HepG2 (cell line): ENCODE measurements at regions not wholly inside any gene's neighbourhood (a gene's known extent, or its start where the extent isn't known, plus 50 kb on each side); places are given as distances from the start of the nearest gene placed in this dataset.

Source experiments
- ATAC-seq: fragments of 200-7000 bp; cut with Tn5 transposase; 3 replicates; pipeline ENCODE4 v1.9.1; 2020; ENCODE audit warnings: mild to moderate bottlenecking, moderate library complexity
- BruUV-seq: library from RNA; stranded (reverse); fragments of 400-500 nt; replicated peaks from 2 replicates; lab custom pipeline; 2021; lab: Mats Ljungman, UMichigan
- CTCF ChIA-PET: fragments of 300-600 bp; formaldehyde crosslinking; extraction: SDS; loops from one replicate; lab custom pipeline; 2021; ENCODE audit warnings: low total read pairs, inconsistent platforms, low intra/inter-chr PET ratio; lab: Yijun Ruan, JAX
- POLR2A ChIA-PET: fragments of 350-600 bp; sonication (Branson Sonifier 250); formaldehyde crosslinking; loops from one replicate; lab custom pipeline; 2020; ENCODE audit warnings: antibody characterized with exemption, inconsistent platforms; lab: Yijun Ruan, JAX
- DNase-seq: peaks from one replicate; pipeline ENCODE4 v3.0.0-alpha.2; 2015; ENCODE audit warnings: low spot score
- FAIRE-seq: peaks from 3 replicates; lab custom pipeline; 2011; peaks lifted over from hg19 to GRCh38; lab: Jason Lieb, UNC
- H2AFZ ChIP-seq: one replicate; pipeline ENCODE4 v1.6.1; 2011; ENCODE audit warnings: low read length, inconsistent platforms
- H3K27ac ChIP-seq: fragments of 300-600 bp; 3 replicates; pipeline ENCODE4 v1.8.0; 2011; ENCODE audit warnings: mixed run types, mild to moderate bottlenecking, mixed read lengths, low read length, inconsistent platforms; ENCODE audit not compliant: insufficient read depth; ENCODE audit errors: extremely low read length
- H3K27me3 ChIP-seq, 2 experiments: fragments of 200-600 bp in 1 of 2; 2 replicates in 1 of 2; 3 replicates in 1 of 2; pipeline versions ENCODE4 v1.6.0 to v1.8.0; 2011; ENCODE audit warnings: low read length in 2 of 2, mild to moderate bottlenecking in 2 of 2, moderate library complexity in 2 of 2, inconsistent platforms in 1 of 2; ENCODE audit not compliant: insufficient read depth in 2 of 2, control insufficient read depth in 1 of 2
- H3K36me3 ChIP-seq, 2 experiments: fragments of 200-600 bp in 1 of 2; replicated peaks in 1 of 2; 2 replicates in 1 of 2; 3 replicates in 1 of 2; pipeline versions ENCODE4 v1.5.1 to v1.8.0; 2011; ENCODE audit warnings: low read length in 2 of 2, inconsistent platforms in 1 of 2; ENCODE audit not compliant: insufficient read depth in 2 of 2, control insufficient read depth in 1 of 2
- H3K4me1 ChIP-seq: 2 replicates; pipeline ENCODE4 v1.5.1; 2012; ENCODE audit warnings: low read length, inconsistent platforms; ENCODE audit not compliant: insufficient read depth
- H3K4me2 ChIP-seq: 2 replicates; pipeline ENCODE4 v1.6.0; 2011; ENCODE audit warnings: low read depth, low read length, inconsistent platforms
- H3K4me3 ChIP-seq, 3 experiments: fragments of 200-600 bp in 1 of 3; sonication (generic), shearing (Covaris generic) in 1 of 3; replicated peaks in 1 of 3; 2 replicates each; pipeline ENCODE4 v1.5.1; 2011 to 2016; ENCODE audit warnings: low read length in 3 of 3, inconsistent platforms in 2 of 3, low read depth in 2 of 3, mild to moderate bottlenecking in 2 of 3, control low read depth in 1 of 3, mixed read lengths in 1 of 3; ENCODE audit not compliant: insufficient read depth in 1 of 3
- H3K79me2 ChIP-seq: one replicate; pipeline ENCODE4 v1.6.1; 2011; ENCODE audit warnings: low read length, inconsistent platforms; ENCODE audit not compliant: insufficient read depth
- H3K9ac ChIP-seq: 2 replicates; pipeline ENCODE4 v1.6.0; 2011; ENCODE audit warnings: mild to moderate bottlenecking, low read depth, low read length, inconsistent platforms; ENCODE audit not compliant: insufficient read depth
- H3K9me3 ChIP-seq: 2 replicates; pipeline ENCODE4 v1.5.1; 2012; ENCODE audit warnings: mild to moderate bottlenecking, low read length
- H4K20me1 ChIP-seq: 2 replicates; pipeline ENCODE4 v1.6.0; 2011; ENCODE audit warnings: inconsistent platforms, mild to moderate bottlenecking, low read length, moderate library complexity; ENCODE audit not compliant: insufficient read depth
- ATM ChIP-seq: fragments of 450-650 bp; IDR thresholded peaks from 2 replicates; pipeline ENCODE4 v1.7.1; 2017; ENCODE audit warnings: mild to moderate bottlenecking, borderline replicate concordance
- DNMT3B ChIP-seq: conservative IDR thresholded peaks from 2 replicates; pipeline ENCODE4 v1.6.1; 2016; ENCODE audit warnings: missing biosample characterization, control low read depth
- HDAC1 ChIP-seq: sonication (generic); formaldehyde crosslinking; IDR thresholded peaks from 2 replicates; pipeline ENCODE4 v1.5.1; 2020; ENCODE audit warnings: mild to moderate bottlenecking, missing genetic modification reagents
- HNF4A ChIP-seq: sonication (generic); formaldehyde crosslinking; IDR thresholded peaks from 2 replicates; pipeline ENCODE4 v1.4.0; 2020; ENCODE audit warnings: missing genetic modification reagents
- KDM3A ChIP-seq: IDR thresholded peaks from 2 replicates; pipeline ENCODE4 v1.6.1; 2018; ENCODE audit warnings: low read depth, missing compliant biosample characterization
- NR3C1 ChIP-seq: sonication (generic); formaldehyde crosslinking; IDR thresholded peaks from 2 replicates; pipeline ENCODE4 v1.4.0; 2020; ENCODE audit warnings: missing genetic modification reagents
- REPIN1 ChIP-seq: sonication (generic); formaldehyde crosslinking; IDR thresholded peaks from 2 replicates; pipeline ENCODE4 v1.8.0; 2022; ENCODE audit warnings: missing genetic modification reagents, low read depth, mild to moderate bottlenecking, borderline replicate concordance
- YEATS2 ChIP-seq: sonication (generic); formaldehyde crosslinking; IDR thresholded peaks from 2 replicates; pipeline ENCODE4 v1.4.0; 2020; ENCODE audit warnings: missing genetic modification reagents, borderline replicate concordance
- ZBTB7A ChIP-seq: sonication (generic); formaldehyde crosslinking; IDR thresholded peaks from 2 replicates; pipeline ENCODE4 v1.8.0; 2022; ENCODE audit warnings: mild to moderate bottlenecking, missing genetic modification reagents
- ZNF276 ChIP-seq: sonication (generic); formaldehyde crosslinking; IDR thresholded peaks from 2 replicates; pipeline ENCODE4 v1.4.0; 2020; ENCODE audit warnings: mild to moderate bottlenecking, low read depth, missing genetic modification reagents
- ZNF550 ChIP-seq: sonication (generic); formaldehyde crosslinking; IDR thresholded peaks from 2 replicates; pipeline ENCODE4 v1.4.0; 2020; ENCODE audit warnings: mild to moderate bottlenecking, missing genetic modification reagents, borderline replicate concordance
- ZNF562 ChIP-seq: sonication (generic); formaldehyde crosslinking; IDR thresholded peaks from 2 replicates; pipeline ENCODE4 v1.8.0; 2022; ENCODE audit warnings: missing genetic modification reagents, borderline replicate concordance
- ZNF740 ChIP-seq: sonication (generic); formaldehyde crosslinking; IDR thresholded peaks from 2 replicates; pipeline ENCODE4 v1.4.0; 2020; ENCODE audit warnings: missing genetic modification reagents
- ZNF746 ChIP-seq: sonication (generic); formaldehyde crosslinking; IDR thresholded peaks from 2 replicates; pipeline ENCODE4 v1.8.0; 2022; ENCODE audit warnings: mild to moderate bottlenecking, missing genetic modification reagents
- ZSCAN22 ChIP-seq: sonication (generic); formaldehyde crosslinking; IDR thresholded peaks from 2 replicates; pipeline ENCODE4 v1.4.0; 2020; ENCODE audit warnings: mild to moderate bottlenecking, missing genetic modification reagents
- ZZZ3 ChIP-seq: sonication (generic); formaldehyde crosslinking; IDR thresholded peaks from 2 replicates; pipeline ENCODE4 v1.4.0; 2020; ENCODE audit warnings: missing genetic modification reagents, mild to moderate bottlenecking, borderline replicate concordance
- WGBS: methylation state at CpG from one replicate; pipeline ENCODE4 v1.1.6; 2017; ENCODE audit warnings: low lambda C conversion rate; 5-methylcytosine and 5-hydroxymethylcytosine counted together
- in situ Hi-C: cut with HindIII; loops from 2 replicates; pipeline ENCODE4 v1.10.0; 2017; ENCODE audit warnings: low pct_unique_long_range_greater_than_20kb; ENCODE audit not compliant: extremely low pct_ligation_motif_present
- intact Hi-C: fragments of 100-400 bp; cut with micrococcal nuclease; formaldehyde crosslinking; loops from one replicate; pipeline ENCODE4 v1.10.0; 2022; ENCODE audit not compliant: unreplicated experiment
- TF ChIP-seq, protein P1 (sequence below): sonication (generic); formaldehyde crosslinking; IDR thresholded peaks from 2 replicates; pipeline ENCODE4 v1.4.0; 2020; ENCODE audit warnings: missing genetic modification reagents

DNA sequence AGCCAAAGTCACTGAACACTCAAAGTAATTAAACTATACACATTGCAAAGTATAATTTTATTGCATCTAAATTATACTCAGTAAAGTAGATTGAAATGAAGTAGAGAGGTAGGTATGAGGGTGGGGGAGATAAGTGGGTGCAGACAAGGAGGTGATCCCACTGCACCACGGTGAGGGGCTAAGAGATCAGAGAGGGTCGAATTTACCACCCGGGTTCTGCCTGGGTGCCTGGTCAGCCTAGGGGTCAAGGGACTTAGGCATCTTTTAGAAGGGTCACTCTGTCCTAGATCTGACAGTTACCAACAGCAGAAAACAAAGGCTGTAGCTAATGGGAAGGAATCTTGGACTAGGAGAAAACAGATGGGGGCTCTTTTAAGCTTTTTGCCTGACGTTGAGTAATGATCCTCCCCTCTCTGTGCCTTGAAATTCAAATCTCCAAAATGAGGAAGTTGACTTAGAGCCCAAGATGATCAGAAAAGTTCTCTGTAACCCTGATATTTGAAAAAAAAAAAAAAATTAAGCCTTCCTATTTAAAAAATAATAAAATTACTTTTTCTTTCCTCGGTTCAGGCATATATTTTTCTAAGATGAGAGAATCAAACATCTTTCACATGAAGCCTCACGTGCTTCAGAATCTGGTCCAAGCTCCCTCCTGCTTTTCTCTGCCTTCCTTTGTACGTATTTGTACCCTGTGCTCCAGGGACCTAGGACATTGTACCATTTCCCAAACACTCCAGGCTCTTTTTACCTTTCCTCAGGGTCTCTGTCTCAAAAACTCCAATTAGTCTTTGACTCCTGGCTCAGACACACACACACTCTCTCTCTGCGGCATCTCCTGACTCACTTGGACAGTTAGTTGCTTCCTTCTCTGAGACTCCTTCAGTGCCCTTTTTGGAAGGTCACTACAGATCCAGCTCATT is 353.9 kb downstream of the CYRIA start (continued):
- TF ChIP-seq, protein P1, sequence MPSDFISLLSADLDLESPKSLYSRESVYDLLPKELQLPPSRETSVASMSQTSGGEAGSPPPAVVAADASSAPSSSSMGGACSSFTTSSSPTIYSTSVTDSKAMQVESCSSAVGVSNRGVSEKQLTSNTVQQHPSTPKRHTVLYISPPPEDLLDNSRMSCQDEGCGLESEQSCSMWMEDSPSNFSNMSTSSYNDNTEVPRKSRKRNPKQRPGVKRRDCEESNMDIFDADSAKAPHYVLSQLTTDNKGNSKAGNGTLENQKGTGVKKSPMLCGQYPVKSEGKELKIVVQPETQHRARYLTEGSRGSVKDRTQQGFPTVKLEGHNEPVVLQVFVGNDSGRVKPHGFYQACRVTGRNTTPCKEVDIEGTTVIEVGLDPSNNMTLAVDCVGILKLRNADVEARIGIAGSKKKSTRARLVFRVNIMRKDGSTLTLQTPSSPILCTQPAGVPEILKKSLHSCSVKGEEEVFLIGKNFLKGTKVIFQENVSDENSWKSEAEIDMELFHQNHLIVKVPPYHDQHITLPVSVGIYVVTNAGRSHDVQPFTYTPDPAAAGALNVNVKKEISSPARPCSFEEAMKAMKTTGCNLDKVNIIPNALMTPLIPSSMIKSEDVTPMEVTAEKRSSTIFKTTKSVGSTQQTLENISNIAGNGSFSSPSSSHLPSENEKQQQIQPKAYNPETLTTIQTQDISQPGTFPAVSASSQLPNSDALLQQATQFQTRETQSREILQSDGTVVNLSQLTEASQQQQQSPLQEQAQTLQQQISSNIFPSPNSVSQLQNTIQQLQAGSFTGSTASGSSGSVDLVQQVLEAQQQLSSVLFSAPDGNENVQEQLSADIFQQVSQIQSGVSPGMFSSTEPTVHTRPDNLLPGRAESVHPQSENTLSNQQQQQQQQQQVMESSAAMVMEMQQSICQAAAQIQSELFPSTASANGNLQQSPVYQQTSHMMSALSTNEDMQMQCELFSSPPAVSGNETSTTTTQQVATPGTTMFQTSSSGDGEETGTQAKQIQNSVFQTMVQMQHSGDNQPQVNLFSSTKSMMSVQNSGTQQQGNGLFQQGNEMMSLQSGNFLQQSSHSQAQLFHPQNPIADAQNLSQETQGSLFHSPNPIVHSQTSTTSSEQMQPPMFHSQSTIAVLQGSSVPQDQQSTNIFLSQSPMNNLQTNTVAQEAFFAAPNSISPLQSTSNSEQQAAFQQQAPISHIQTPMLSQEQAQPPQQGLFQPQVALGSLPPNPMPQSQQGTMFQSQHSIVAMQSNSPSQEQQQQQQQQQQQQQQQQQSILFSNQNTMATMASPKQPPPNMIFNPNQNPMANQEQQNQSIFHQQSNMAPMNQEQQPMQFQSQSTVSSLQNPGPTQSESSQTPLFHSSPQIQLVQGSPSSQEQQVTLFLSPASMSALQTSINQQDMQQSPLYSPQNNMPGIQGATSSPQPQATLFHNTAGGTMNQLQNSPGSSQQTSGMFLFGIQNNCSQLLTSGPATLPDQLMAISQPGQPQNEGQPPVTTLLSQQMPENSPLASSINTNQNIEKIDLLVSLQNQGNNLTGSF (CRISPR knock-in tag), result no peak
- TF ChIP-seq ZNF276 (CRISPR knock-in tag) (no peak), KDM3A (CRISPR knock-in tag) (no peak)

DNA sequence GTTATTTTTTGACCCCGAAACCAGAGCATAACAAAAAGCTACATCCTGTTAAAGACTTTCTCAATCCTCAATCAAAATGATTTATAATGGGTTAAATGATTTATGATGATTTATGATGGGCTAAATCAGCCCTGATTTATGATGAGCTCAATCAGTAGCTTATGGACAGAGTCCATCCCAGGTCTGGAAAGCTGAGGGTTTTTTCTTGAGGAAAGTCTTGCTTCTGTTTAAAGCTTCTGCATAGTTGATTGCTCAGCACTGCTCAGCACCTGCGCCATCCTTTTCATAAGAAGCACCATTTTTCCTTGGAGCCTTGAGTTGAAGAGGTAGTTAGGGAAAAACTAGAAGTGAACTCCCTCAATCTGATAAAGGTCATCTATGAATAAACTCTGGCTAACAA is 356.8 kb downstream of the CYRIA start:
- ATAC-seq, result no peak
- Histone ChIP-seq H3K27me3 (no peaks in the 10 kb centered on the region), H3K4me3 (no peak overlapping the region), H3K27ac (no peak overlapping the region), H3K9ac (no peak overlapping the region), H2AFZ (no peak overlapping the region), H3K4me2 (no peak overlapping the region), H3K79me2 (no peaks in the 10 kb centered on the region), H3K4me1 (no peaks in the 10 kb centered on the region), H3K36me3 (no peaks in the 10 kb centered on the region), H4K20me1 (no peaks in the 10 kb centered on the region), H3K9me3 (no peaks in the 10 kb centered on the region)
- intact Hi-C loops, result no loop called here
- WGBS, result 35% methylated on average over 2 of the region's 2 CpGs
- no peak for FAIRE-seq
- in situ Hi-C loops, result no loop called here
- POLR2A ChIA-PET, result no interaction called here
- CTCF ChIA-PET, result no interaction called here
- BruUV-seq, result no TSS peak
- no peak for DNase-seq
- TF ChIP-seq ZNF562 (CRISPR knock-in tag) (no peak), DNMT3B (no peak), HNF4A (CRISPR knock-in tag) (no peak), REPIN1 (CRISPR knock-in tag) (no peak), HDAC1 (CRISPR knock-in tag) (no peak), ATM (no peak), ZZZ3 (CRISPR knock-in tag) (no peak), ZNF740 (CRISPR knock-in tag) (no peak), ZBTB7A (CRISPR knock-in tag) (no peak), ZSCAN22 (CRISPR knock-in tag) (no peak), YEATS2 (CRISPR knock-in tag) (no peak), ZNF550 (CRISPR knock-in tag) (no peak), ZNF746 (no peak), NR3C1 (CRISPR knock-in tag) (no peak)
